ENCODE measurements at regions not wholly inside any gene's neighbourhood (a gene's known extent, or its start where the extent isn't known, plus 50 kb on each side); places are given as distances from the start of the nearest gene placed in this dataset.

- TF ChIP-seq EGR2 (tag by site-specific recombination; IDR thresholded peaks at IDR 0.05; ENCODE audit: low read depth) (no peak), ZNF335 (tag by site-specific recombination; conservative IDR thresholded peaks at IDR 0.05) (no peak), ZNF514 (tag by site-specific recombination; IDR thresholded peaks at IDR 0.05) (no peak), ZNF146 (tag by site-specific recombination; IDR thresholded peaks at IDR 0.05) (no peak), ZNF677 (tag by site-specific recombination; IDR thresholded peaks at IDR 0.05) (no peak), ZNF157 (tag by site-specific recombination; IDR thresholded peaks at IDR 0.05) (no peak), ZNF660 (tag by site-specific recombination; IDR thresholded peaks at IDR 0.05) (no peak), ZNF777 (tag by site-specific recombination; IDR thresholded peaks at IDR 0.05; ENCODE audit: borderline replicate concordance) (no peak), ZIC2 (tag by site-specific recombination; IDR thresholded peaks at IDR 0.05) (no peak), ZNF223 (tag by site-specific recombination; IDR thresholded peaks at IDR 0.05) (no peak), ZNF658 (tag by site-specific recombination; IDR thresholded peaks at IDR 0.05) (no peak)
These were observed 55.5 kb upstream of the PCDH9 start (continued) for GRCh38 chr13:67285611-67286010.

- ChIA-PET CTCF (no interaction called here), POLR2A (no interaction called here)
- no peak for TF ChIP-seq ZNF148 (tag by site-specific recombination; IDR thresholded peaks at IDR 0.05; ENCODE audit: borderline replicate concordance)
- TF ChIP-seq ZNF398 (tag by site-specific recombination; IDR thresholded peaks at IDR 0.05), result no peak
- no peak for TF ChIP-seq TRIM28 (IDR thresholded peaks at IDR 0.05; ENCODE audit: borderline replicate concordance, low read length)
- TF ChIP-seq ZNF350 (tag by site-specific recombination; IDR thresholded peaks at IDR 0.05), result no peak
- TF ChIP-seq KLF1 (tag by site-specific recombination; IDR thresholded peaks at IDR 0.05), result no peak
- TF ChIP-seq ZNF394 (tag by site-specific recombination; IDR thresholded peaks at IDR 0.05; ENCODE audit: borderline replicate concordance), result no peak
- TF ChIP-seq ZBTB44 (tag by site-specific recombination; IDR thresholded peaks at IDR 0.05), result no peak
- TF ChIP-seq ZSCAN30 (tag by site-specific recombination; IDR thresholded peaks at IDR 0.05), result no peak
- TF ChIP-seq ZNF558 (tag by site-specific recombination; IDR thresholded peaks at IDR 0.05), result no peak
- TF ChIP-seq ZNF488 (tag by site-specific recombination; IDR thresholded peaks at IDR 0.05), result no peak
- TF ChIP-seq ZFP3 (tag by site-specific recombination; IDR thresholded peaks at IDR 0.05; ENCODE audit: low read depth), result no peak
- no peak for TF ChIP-seq GLIS1 (tag by site-specific recombination; IDR thresholded peaks at IDR 0.05)
- Histone ChIP-seq H3K9me3 (ENCODE audit: control insufficient read depth, insufficient read depth, low read depth, low read length) (no peaks in the 10 kb centered on the region), H3K36me3 (ENCODE audit: control insufficient read depth in 2 of 2, insufficient read depth in 1 of 2, low read length in 2 of 2) (no peaks in the 10 kb centered on the region), H3K4me3 (ENCODE audit: low read depth, low read length) (no peak overlapping the region), H3K27ac (ENCODE audit: extremely low read depth, low read depth, low read length) (no peak overlapping the region), H3K4me1 (ENCODE audit: control insufficient read depth, insufficient read depth, low read length) (no peaks in the 10 kb centered on the region)
These were observed 53.5 kb upstream of the PCDH9 start for GRCh38 chr13:67283637-67284036.
